ELR (cell line): ENCODE measurements at regions not wholly inside any gene's neighbourhood (a gene's known extent, or its start where the extent isn't known, plus 50 kb on each side); places are given as distances from the start of the nearest gene placed in this dataset.
"Not testable (repeated sequence)": the region's sequence is repeated elsewhere in the genome, so short reads cannot be mapped to it uniquely, and the experiment has no call there.

ENCODE experiments used
- DNase-seq: peaks from one replicate; pipeline ENCODE4 v3.0.0-alpha.2; 2015; ENCODE audit warnings: low read depth

DNA sequence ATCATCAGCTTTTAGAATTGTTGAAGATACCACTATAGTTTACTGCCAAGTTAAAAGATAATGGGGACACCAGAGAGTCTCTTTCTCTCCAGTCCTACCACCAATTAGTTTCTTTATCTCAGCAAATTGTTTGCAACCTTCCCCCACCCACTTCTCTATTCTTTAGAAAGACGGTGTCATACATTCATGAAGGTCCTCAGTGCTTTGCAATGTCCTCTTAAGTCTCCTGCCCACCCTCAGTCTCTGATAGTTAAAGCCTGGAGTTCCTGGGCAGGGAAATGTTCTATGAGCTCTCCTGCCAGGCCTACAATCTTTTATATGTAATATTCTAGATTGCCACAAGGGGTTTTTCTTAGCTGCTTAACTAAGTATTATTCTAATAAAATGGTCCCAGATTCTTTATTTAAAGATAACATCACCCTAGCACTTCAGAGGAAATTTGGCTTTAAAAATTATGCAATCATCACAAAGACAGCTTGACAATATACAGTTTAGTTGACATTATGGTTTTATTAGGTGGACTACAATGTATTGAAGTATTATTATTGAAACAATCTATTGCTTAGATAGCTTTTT lies 509.2 kb downstream of the CSNK1G3 start:
- DNase-seq: no peak

DNA sequence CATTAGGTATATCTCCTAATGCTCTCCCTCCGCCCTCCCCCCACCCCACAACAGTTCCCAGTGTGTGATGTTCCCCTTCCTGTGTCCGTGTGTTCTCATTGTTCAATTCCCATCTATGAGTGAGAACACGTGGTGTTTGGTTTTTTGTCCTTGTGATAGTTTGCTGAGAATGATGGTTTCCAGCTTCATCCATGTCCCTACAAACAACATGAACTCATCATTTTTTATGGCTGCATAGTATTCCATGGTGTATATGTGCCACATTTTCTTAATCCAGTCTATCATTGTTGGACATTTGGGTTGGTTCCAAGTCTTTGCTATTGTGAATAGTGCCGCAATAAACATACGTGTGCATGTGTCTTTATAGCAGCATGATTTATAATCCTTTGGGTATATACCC lies 505.3 kb downstream of the CSNK1G3 start:
- DNase-seq: not testable (repeated sequence)

DNA sequence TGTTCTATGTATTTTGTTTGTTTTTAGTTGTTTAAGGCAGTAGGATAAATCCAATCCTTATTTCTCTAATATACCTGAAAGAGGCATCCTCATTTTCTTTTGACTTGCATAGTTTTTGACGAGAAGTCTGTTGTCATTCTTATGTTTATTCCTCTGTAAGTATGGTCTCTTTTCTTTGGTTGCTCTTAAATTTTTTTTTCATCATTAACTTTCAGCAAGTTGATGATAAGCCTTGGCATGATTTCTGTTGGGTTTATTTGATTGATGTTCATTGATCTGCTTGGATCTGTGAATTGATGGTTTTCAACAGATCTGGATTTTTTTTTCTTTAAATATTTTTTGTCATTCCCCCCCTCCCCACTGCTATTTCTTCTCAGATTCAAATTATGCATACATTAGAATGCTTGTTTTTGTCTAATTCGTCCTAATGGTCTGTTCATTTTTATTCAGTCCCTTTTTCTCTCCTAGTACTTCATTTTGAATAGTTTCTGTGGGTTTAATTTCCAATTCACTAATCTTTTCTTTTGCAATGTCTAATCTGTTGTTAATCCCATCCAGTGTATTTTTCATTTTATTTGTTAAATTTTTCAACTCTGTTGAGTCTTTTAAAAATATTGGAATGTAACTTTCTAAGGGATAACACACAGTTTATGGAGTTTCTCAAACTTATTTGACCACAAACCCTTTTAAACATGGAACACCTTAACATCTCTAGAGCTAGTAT lies 495.9 kb downstream of the CSNK1G3 start:
- DNase-seq: no peak

DNA sequence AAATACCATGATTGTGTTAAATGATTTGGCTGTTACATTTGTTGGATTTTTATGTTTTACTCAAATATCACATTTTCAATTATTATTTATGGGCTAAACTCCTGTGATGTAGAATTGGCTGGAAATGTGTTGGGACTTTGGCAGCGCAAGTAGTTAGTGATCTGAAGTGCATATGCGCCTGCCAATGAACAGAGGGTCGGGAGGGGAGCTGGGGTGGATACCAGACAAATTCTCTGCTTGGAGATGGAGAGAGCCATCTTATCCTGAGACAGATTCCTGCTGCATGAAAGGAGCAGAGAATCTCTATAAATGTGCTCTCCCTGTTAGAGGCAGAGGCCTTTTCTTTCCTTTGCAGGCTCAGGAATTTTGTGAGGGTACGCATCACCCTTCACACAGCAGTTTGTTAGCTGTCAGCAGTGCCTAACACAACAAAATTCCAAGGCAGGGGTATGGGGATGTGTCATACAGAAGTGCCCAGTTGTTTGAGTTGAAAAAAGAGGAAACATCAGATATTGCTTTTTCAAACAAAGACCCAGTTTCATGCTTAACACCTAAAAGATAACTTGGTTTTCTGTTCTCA lies 489.1 kb downstream of the CSNK1G3 start:
- no peak for DNase-seq

DNA sequence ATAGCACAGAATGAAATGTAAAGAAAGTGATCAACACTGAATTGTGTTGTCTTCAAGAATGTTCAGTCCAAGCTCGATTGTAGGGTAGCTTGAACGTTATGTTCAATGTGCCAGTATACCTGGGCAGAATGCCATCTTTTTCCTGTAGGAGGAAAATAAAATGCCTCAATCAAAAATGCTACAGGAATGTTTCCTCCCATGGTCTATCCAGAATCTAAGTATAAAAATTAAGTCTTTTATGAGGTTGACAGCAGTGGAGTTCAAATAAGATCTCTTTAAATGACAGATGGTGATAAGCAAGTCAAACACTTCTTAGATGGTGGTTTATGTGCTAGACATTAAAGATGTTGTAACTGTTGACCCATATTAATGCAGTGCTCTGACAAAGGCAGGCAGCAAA lies 488.6 kb downstream of the CSNK1G3 start:
- DNase-seq: no peak

DNA sequence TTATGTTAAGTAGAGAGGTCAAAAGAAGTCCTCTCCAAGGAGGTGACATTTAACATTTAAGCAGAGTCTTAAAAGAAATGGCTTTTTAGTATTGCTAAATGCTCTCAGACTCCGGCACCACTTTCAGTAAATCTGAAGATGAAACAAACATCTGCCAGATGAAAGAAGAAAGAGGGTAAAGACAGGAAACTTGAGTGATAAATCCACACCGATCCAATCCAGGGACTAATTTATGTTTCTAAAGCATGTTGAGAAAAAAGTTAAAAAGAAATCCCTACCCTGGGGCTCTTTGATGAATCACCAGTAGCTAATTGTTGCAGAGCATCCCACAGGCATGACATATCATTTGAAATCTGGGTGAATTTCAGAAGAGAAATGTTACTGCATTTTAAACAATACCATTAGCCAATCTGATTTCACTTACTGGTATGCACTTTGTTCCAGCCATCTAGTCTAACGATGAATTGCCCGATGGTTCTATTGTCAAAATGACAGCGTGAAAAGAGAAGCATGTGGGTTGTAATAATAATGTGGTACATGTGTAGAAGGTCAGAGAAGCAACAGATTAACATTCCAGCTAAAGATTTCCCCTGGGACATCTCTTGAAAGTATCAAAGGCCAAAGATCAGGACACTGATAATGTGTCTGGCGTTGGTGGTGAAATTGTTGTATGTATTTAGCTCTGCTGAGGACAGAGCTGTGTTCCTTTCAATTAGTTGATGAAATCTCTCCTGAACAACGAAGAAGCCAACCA lies 485.7 kb downstream of the CSNK1G3 start:
- DNase-seq: peak; percentile 48

DNA sequence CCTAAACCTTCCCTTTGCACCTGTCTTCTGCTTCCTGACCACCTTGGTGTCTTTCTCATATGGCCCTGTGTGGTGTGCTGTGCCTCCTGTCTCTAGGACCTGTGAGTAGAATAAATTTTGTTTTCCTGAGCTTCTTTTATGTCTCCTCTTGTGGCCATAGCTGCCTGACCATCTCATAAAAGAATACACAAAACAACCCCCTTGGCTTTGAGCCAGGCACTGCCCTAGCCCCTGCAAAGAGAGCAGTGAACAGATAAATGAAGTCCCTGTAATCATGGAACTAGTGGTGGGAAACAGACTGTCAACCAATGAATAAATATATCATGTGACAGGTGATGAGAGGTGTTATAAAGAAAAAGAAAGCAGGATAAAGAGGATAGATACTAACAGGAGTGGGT lies 485.1 kb downstream of the CSNK1G3 start:
- DNase-seq: no peak

DNA sequence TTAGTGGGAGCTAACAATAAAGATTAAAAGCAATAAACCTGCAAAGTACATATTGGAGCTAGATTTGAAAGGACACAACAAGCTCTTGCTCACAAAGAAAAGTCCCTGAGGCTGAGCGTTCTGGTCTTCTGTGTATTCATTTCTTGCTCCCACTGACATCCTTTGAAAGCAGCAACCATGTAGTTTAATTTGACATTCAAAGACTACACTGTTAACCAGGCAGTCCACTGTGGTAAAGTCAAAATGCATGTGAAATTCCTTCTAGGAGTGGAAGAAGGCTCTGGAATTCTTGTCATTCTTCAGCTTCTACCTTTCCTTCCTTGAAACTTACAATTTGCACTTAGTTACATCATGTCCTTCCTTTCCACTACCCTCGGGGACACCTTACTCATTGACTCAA lies 480.7 kb downstream of the CSNK1G3 start:
- DNase-seq: no peak

DNA sequence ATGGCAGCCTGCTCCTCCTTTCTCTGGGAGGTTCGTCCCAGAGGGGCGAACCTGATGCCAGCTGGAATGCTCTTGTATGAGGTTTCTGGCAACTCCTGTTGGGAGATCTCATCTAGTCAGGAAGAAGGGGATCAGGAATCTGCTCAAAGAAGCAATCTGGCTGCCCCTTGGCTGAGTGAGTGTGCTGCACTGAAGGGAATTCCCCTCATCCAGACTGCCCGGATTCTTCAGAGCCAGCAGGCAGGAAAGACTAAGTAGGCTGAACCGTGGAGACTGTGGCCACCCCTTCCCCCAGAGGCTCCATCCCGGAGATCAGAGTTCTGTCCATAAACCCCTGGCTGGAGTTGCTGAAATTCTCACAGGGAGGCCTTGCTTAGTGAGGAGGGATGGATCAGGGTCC lies 476.0 kb downstream of the CSNK1G3 start:
- no peak for DNase-seq

DNA sequence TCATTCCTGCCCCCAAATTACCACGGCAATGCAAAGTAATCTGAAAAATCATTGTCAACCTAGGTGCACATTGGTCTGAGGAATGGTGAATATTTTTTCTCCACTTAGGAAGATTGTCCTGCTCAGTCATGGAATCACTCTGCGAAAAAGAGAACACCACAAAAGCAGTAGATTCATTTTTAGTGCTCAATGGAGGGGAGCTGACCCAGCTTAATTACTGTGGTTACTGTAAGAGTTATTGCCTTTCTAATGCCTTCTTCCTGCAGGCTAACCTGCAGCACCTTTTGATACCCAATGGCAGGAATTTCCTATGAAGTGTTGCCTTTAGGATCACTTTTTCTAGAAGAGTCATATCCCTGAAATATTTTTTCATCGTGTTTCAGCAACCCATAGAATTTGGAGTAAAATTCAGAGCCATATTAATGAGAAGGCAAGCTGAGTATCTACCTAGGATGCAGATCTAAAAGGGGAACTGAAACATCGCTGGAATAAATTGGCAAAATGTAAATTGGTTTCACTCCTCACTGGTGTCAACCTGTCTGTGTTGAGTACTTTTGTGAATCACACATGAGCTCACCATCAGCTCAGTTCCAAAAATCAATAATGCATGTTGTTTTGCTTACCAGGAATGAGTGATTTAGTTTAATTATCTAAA lies 464.5 kb downstream of the CSNK1G3 start:
- DNase-seq: no peak

DNA sequence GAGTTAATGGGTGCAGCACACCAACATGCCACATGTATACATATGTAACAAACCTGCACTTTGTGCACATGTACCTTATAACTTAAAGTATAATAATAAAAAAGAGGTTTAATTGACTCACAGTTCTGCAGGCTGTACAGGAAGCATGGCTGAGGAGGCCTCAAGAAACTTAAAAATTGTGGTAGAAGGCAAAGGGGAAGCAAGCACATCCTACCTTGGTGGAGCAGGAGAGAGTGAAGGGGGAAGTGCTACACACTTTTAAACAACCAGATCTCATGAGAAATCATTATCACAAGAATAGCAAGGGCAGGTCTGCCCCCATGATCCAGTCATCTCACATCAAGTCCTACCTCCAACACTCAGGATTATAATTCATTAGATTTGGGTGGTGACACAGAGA lies 463.5 kb downstream of the CSNK1G3 start:
- DNase-seq: not testable (repeated sequence)

DNA sequence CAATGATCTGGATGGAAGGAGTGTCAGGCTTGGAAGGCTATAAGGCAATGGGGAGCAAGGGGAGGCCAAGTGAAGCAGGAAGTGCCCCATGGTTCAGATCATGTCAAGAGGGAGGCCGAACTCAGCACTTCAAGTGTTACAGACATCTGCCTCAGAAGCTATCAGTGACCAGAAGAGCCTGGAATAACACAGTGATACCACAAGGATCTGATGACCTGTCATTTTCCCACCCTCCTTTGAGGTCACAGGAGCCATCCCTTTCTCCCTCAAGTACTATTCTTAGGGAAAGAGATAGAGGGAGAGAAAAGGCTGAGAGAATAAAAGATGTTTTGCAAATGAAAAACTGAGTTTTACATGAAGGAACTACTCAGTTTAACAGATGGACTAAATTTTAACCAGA lies 454.8 kb downstream of the CSNK1G3 start:
- no peak for DNase-seq

DNA sequence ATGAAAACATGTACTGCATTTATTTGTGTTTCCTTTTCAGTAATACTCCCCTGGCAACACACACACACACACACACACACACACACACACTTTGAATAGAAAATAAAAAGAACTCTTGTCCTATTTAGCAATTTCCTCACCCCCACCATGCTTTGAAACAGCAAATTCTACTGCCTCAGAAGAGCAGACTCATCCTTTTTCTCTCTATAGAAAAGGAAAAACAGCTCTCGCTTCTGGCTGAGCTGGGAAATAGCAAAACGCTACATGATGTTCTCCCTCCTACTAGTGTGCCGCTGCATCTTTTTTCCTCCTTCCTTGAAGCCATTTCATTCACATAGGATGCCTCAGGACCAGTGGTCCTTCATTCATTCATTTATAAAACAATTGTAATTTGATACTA lies 453.6 kb downstream of the CSNK1G3 start:
- DNase-seq: no peak

DNA sequence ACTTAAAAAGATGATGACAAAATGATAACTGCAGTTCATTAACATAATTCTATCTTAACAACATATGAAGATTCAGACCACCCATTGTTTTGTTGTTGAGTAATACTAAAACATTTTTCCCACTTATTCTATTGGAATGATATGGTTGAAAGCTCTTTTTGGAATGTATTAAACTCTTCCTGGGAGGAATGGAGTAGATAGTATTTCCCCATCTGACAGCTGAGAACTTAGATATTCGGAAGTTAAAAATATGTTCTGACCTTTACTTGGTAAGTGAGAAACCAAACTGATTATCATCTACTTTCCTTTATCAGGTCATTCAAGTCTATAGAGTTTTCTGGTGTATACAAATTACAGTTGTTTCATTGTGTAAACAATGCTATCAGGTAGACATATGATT lies 452.9 kb downstream of the CSNK1G3 start:
- DNase-seq: no peak

DNA sequence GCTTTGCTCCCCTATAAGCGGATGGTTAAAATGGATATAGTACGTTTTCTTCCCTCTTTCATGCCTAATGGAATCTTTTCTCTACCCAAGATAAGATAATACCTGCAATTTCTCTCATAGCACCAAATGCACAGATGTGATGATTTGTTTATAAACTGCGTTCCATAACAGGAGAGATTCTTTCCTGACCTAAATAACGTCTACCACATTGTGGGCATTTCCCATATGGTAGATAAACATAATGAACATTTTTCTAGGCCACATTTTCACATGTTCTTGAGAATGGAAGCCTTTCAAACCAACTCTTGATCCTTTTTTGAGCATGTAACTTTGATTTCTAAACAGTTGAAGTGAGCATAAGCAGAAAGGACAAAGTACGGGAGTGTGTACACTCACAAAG lies 448.5 kb downstream of the CSNK1G3 start:
- DNase-seq: no peak

DNA sequence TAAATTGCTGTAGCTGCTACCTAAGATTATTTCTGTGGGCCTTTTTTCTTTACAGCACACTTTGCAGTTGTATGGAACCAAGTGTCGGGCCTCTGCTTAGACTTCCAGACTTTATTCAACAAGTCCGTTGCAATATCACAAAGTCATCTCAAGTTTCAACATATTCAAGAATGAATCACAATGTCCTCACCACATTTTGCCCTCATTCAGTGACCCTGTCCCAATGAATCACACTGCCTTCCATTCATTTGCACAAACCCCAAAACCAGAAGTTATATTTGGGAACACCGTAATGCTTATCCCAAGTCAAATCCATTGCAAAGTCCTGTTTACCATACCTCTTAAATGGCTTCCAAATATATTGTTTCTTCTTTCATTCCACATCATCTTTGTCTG lies 439.6 kb downstream of the CSNK1G3 start:
- DNase-seq: peak; percentile 72

DNA sequence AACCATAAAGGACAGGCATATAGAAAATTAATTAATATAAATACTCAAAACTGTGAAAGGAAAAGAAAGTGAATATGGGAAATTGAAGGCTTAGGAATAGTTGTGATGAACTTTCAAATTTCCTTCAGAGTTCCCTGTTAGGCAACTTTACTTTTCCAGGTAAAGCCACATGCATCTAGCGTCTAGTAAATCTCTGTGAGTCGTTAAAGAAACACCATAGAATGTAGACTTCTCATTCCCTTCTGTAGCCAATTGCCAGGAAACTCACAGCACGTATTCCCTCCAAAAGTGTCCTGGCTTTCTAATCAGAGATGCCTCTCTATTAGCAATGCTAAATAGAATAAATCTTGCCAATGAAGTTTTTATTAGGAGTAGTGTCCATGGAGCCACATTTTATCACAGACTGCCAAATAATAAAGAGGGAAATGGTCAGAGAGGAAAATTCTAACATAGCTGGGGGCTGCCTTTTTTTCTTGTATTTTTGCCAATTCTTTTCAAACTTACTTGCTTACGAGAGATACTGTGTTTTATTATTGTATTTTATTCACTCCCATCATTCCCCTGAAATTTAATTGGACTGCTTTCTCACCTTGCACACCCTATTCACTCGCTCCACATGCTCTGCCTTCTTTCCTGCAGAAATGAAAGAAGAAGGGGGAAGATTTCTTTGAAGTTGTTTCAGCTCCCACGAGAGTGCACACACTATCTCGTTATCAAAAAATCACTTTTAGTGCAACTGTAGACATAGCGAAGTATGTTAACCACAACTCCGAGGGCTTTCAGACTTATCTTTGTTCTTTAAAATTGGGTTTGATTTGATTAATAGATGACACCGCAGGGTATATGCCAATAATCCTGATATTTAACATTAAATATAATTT lies 439.0 kb downstream of the CSNK1G3 start:
- peak; percentile 2 for DNase-seq

DNA sequence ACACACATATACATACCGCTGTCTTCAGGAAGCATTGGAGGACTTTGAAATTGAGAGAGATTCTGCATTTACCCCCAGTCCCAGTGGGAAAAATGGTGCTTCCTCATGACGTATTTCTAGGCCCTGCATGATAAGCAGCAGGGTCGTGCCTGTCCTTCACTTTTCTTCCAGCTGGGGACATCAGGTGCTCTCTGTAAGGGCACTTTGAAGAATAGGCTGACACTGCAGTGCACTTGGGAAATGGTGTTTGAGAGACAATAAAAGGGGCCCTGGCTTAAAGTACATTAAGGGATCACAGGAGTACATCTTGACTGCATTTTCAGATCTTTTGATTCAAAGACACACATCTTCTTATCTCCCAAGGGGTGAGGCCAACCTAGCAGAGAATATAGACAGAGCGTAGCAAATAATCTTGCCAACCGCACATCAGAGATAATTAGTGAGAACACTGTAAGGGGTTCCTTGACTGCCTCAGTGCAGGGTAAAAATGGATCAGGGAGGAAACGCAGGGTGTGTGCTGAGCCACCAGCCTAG lies 437.9 kb downstream of the CSNK1G3 start:
- no peak for DNase-seq

DNA sequence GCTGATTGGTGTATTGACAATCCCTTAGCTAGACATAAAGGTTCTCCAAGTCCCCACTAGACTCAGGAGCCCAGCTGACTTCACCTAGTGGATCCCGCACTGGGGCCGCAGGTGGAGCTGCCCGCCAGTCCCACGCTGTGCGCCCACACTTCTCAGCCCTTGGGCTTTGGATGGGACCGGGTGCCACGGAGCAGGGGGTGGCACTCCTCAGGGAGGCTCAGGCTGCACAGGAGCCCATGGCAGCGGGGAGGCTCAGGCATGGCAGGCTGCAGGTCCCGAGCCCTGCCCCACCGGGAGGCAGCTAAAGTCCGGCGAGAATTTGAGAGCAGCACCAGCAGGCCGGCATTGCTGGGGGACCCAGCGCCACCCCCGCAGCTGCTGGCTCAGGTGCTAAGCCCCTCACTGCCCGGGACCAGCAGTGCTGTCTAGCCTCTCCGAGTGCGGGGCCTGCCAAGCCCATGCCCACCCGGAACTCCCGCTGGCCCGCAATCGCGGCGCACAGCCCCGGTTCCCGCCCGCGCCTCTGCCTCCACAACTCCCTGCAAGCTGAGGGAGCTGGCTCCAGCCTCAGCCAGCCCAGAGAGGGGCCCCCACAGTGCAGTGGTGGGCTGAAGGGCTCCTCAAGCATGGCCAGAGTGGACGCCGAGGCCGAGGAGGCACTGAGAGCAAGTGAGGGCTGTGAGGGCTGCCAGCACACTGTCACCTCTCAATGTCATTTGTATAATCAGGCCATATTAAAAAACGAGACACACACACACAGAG lies 437.2 kb downstream of the CSNK1G3 start:
- no peak for DNase-seq

DNA sequence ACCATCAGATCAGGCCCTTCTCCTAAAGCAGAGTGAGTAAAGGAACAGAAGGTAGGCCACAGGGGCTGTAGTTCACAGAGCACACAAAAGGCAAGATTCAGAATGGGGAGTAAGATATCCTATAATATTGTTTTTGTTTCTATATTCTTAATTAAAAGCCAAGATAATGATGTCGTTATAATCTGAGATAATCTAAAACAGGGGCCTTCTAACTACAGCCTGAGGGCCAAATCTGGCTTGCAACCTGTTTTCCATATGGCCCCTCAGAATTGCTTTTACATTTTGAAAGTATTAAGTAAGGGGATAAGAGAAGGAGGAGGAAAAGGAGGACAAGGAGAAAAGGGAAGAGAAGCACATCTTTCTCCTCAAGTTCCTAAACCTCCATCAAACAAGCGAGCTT lies 435.8 kb downstream of the CSNK1G3 start:
- no peak for DNase-seq

DNA sequence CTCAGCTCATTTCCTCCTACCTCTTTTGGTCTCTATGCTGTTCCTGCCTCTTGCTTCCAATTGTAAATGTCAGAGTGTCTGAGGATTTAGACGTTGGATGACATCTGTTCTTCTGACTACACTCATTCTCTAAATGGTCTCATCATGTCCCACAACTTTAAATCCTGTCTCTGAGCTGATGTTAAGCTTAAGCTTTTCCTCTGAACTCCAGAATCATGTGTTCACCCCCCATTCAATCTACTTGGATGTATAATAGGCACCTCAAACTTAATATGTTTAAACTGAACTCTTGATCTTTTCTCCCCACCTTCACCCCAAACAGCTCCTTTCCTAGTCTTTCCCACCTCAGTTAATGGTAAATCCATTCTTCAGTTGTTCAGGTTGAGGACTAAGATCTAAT lies 433.6 kb downstream of the CSNK1G3 start:
- DNase-seq: no peak
